ENCODE measurements at regions not wholly inside any gene's neighbourhood (a gene's known extent, or its start where the extent isn't known, plus 50 kb on each side); places are given as distances from the start of the nearest gene placed in this dataset.

GRCh38 chr6:133191323-133191722 is 49.8 kb upstream of the EYA4 start:
- DNase-seq: no peak

Measured in NCI-H2107 (cell line).